ENCODE measurements at regions not wholly inside any gene's neighbourhood (a gene's known extent, or its start where the extent isn't known, plus 50 kb on each side); places are given as distances from the start of the nearest gene placed in this dataset.

DNA sequence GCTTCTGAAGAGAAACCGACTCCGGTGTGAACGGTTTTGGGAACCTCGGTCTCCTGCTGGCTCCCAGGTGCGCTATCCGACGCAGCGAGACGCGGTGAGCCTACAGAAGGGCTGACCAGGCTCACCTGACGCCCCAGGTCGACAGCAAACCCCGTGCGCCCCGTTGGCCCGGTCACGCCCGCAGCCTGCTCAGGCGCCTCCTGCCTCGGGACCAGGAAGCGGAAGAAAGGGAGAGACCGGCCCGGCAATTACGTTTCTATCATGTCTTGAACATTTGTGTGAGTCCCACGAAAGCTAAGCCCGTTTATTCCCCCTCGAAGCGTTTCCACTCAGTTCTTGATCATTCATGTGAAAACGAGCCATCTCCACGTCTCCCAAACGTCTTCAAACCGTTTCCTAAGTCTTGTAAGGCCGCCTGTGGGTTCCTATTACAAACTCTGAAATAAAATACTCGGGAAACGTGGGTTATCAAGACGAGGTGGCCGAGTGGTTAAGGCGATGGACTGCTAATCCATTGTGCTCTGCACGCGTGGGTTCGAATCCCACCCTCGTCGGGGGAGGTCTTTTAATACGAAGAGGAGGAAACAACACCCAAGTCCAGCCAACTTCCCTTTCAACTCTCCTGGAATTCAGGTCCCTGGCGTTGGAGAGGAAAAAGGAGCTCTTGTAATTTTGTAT, 150.5 kb upstream of the PRSS16 start:
- Histone ChIP-seq H3K4me3 (peak overlapping the region in 1 of 2 donors; percentile 15), H3K36me3 (no peaks in the 10 kb centered on the region), H3K4me1 (no peaks in the 10 kb centered on the region), H3K27ac (no peak overlapping the region), H3K9me3 (no peaks in the 10 kb centered on the region), H3K27me3 (peaks cover 0 to 13% of the 10 kb centered on the region in 2 donors)
- TF ChIP-seq, protein P1, sequence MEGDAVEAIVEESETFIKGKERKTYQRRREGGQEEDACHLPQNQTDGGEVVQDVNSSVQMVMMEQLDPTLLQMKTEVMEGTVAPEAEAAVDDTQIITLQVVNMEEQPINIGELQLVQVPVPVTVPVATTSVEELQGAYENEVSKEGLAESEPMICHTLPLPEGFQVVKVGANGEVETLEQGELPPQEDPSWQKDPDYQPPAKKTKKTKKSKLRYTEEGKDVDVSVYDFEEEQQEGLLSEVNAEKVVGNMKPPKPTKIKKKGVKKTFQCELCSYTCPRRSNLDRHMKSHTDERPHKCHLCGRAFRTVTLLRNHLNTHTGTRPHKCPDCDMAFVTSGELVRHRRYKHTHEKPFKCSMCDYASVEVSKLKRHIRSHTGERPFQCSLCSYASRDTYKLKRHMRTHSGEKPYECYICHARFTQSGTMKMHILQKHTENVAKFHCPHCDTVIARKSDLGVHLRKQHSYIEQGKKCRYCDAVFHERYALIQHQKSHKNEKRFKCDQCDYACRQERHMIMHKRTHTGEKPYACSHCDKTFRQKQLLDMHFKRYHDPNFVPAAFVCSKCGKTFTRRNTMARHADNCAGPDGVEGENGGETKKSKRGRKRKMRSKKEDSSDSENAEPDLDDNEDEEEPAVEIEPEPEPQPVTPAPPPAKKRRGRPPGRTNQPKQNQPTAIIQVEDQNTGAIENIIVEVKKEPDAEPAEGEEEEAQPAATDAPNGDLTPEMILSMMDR (IDR thresholded peaks at IDR 0.05), result no peak
- TF ChIP-seq POLR2A (IDR thresholded peaks at IDR 0.05), result no peak
- no peak for DNase-seq
- intact Hi-C loops (cut with DNase I; ENCODE audit: low total_unique reads), result no loop called here

GRCh38 chr6:27098956-27099355, 148.5 kb upstream of the PRSS16 start:
- Histone ChIP-seq H3K27ac (no peak overlapping the region), H3K4me1 (no peaks in the 10 kb centered on the region), H3K9me3 (no peaks in the 10 kb centered on the region), H3K4me3 (no peak overlapping the region), H3K27me3 (peaks cover 0 to 5% of the 10 kb centered on the region in 2 donors), H3K36me3 (no peaks in the 10 kb centered on the region)
- intact Hi-C loops (cut with DNase I; ENCODE audit: low total_unique reads), result no loop called here
- TF ChIP-seq, protein P1 (IDR thresholded peaks at IDR 0.05), result no peak
- no peak for TF ChIP-seq POLR2A (IDR thresholded peaks at IDR 0.05)
- no peak for DNase-seq

- intact Hi-C loops (cut with DNase I; ENCODE audit: low total_unique reads), result no loop called here
- TF ChIP-seq, protein P1 (IDR thresholded peaks at IDR 0.05), result no peak
- no peak for TF ChIP-seq POLR2A (IDR thresholded peaks at IDR 0.05)
Observed at GRCh38 chr6:27100921-27101320, 146.6 kb upstream of the PRSS16 start.

DNA sequence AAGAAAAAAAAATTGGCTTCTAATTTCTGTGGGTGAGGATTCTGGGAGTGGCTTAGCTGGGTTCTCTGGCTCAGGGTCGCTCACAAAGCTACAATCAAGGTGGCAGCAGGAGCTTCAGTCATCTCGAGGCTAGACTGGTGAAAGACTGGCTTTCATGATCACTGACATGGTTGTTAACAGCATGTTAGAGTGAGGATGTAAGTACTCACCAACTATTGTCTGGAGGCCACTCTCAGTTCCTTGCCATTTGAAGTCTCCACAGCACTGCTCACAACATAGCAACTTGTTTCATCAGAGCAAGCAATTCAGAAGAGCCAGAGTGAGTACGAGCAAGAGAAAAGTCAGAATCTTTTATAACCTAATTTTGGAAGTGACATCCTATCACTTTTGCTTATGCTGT, 145.7 kb upstream of the PRSS16 start:
- Histone ChIP-seq H3K9me3 (no peaks in the 10 kb centered on the region), H3K4me3 (no peak overlapping the region), H3K4me1 (no peaks in the 10 kb centered on the region), H3K36me3 (no peaks in the 10 kb centered on the region), H3K27me3 (peaks cover 0 to 3% of the 10 kb centered on the region in 2 donors), H3K27ac (no peak overlapping the region)
- DNase-seq, result no peak
- intact Hi-C loops (cut with DNase I; ENCODE audit: low total_unique reads), result no loop called here
- TF ChIP-seq POLR2A (IDR thresholded peaks at IDR 0.05), result no peak
- TF ChIP-seq, protein P1 (IDR thresholded peaks at IDR 0.05), result no peak

More at GRCh38 chr6:27100921-27101320, 146.6 kb upstream of the PRSS16 start:
- Histone ChIP-seq H3K36me3 (no peaks in the 10 kb centered on the region), H3K4me1 (no peaks in the 10 kb centered on the region), H3K27me3 (peaks cover 0 to 5% of the 10 kb centered on the region in 2 donors), H3K9me3 (no peaks in the 10 kb centered on the region), H3K4me3 (no peak overlapping the region), H3K27ac (no peak overlapping the region)
- DNase-seq, result no peak

- intact Hi-C loops (cut with DNase I; ENCODE audit: low total_unique reads), result no loop called here
- no peak for TF ChIP-seq POLR2A (IDR thresholded peaks at IDR 0.05)
- TF ChIP-seq, protein P1 (IDR thresholded peaks at IDR 0.05), result no peak
Observed at GRCh38 chr6:27106382-27106781, 141.1 kb upstream of the PRSS16 start.

More at GRCh38 chr6:27106382-27106781, 141.1 kb upstream of the PRSS16 start:
- Histone ChIP-seq H3K27ac (no peak overlapping the region), H3K36me3 (no peaks in the 10 kb centered on the region), H3K9me3 (no peaks in the 10 kb centered on the region), H3K27me3 (no peaks in the 10 kb centered on the region), H3K4me3 (no peak overlapping the region), H3K4me1 (no peaks in the 10 kb centered on the region)
- no peak for DNase-seq

Measured in uterus (tissue), 3 donors.